ENCODE measurements at regions not wholly inside any gene's neighbourhood (a gene's known extent, or its start where the extent isn't known, plus 50 kb on each side); places are given as distances from the start of the nearest gene placed in this dataset.

DNA sequence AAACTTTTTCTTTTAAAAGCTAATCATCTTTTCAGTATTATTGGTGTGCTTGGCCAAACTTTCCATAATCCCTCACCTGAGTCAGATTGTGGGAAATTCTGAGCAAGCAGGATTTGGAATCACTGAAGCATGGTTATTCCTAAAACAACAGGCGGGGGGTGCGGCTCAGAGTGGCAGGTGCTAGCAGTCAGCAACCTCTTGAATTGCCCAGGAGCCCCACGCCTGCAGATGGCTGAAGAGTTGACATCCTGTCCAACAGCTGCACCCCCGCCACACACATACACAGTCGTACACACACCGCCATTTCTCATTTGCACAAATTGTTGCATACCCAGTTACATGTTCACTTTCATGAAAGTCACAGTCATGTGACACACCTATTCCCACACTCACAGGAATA is 96.6 kb downstream of the LHX2 start:
- H3K27me3 ChIP-seq: no peaks in the 10 kb centered on the region
- no peak overlapping the region for H3K4me3 ChIP-seq
- DNase-seq: no peak
- H3K4me1 ChIP-seq: no peaks in the 10 kb centered on the region
- WGBS, 2 donors: 77 to 95% methylated on average over 5 to 6 of the region's 6 CpGs
- ATAC-seq (ENCODE audit: low FRiP score in 2 of 2): no peak
- H3K36me3 ChIP-seq: no peaks in the 10 kb centered on the region
- no peaks in the 10 kb centered on the region for H3K9me3 ChIP-seq
- no peak overlapping the region for H3K27ac ChIP-seq
- TF ChIP-seq, protein P1, sequence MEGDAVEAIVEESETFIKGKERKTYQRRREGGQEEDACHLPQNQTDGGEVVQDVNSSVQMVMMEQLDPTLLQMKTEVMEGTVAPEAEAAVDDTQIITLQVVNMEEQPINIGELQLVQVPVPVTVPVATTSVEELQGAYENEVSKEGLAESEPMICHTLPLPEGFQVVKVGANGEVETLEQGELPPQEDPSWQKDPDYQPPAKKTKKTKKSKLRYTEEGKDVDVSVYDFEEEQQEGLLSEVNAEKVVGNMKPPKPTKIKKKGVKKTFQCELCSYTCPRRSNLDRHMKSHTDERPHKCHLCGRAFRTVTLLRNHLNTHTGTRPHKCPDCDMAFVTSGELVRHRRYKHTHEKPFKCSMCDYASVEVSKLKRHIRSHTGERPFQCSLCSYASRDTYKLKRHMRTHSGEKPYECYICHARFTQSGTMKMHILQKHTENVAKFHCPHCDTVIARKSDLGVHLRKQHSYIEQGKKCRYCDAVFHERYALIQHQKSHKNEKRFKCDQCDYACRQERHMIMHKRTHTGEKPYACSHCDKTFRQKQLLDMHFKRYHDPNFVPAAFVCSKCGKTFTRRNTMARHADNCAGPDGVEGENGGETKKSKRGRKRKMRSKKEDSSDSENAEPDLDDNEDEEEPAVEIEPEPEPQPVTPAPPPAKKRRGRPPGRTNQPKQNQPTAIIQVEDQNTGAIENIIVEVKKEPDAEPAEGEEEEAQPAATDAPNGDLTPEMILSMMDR (IDR thresholded peaks at IDR 0.05): no peak
- TF ChIP-seq EP300 (IDR thresholded peaks at IDR 0.05) (no peak), POLR2AphosphoS5 (IDR thresholded peaks at IDR 0.05) (no peak), POLR2A (IDR thresholded peaks at IDR 0.05) (no peak)

- DNase-seq (peak in 1 of 2 donors; percentile 38), ATAC-seq (ENCODE audit: low FRiP score in 2 of 2) (peak in 1 of 2 donors; percentile 66)
- Histone ChIP-seq H3K27ac (no peak overlapping the region), H3K36me3 (no peaks in the 10 kb centered on the region), H3K4me3 (no peak overlapping the region), H3K4me1 (no peaks in the 10 kb centered on the region), H3K9me3 (no peaks in the 10 kb centered on the region), H3K27me3 (no peaks in the 10 kb centered on the region)
- TF ChIP-seq POLR2AphosphoS5 (IDR thresholded peaks at IDR 0.05): no peak
- whole genome bisulfite sequencing, 2 donors: 38 to 43% methylated on average over 16 of the region's 16 CpGs
Measured at GRCh38 chr9:124110307-124110915, 98.8 kb downstream of the LHX2 start.

- H3K9me3 ChIP-seq: peaks cover 0 to 11% (median 2%) of the 10 kb centered on the region in 4 donors
- 88% methylated on average over 9 of the region's 9 CpGs for WGBS, 2 donors
- H3K4me1 ChIP-seq: no peaks in the 10 kb centered on the region
- H3K4me3 ChIP-seq: no peak overlapping the region
- ATAC-seq (ENCODE audit: low FRiP score in 2 of 2) (no peak), DNase-seq (no peak)
- no peaks in the 10 kb centered on the region for H3K27me3 ChIP-seq
- TF ChIP-seq POLR2A (IDR thresholded peaks at IDR 0.05) (no peak), POLR2AphosphoS5 (IDR thresholded peaks at IDR 0.05) (no peak)
- TF ChIP-seq, protein P1 (IDR thresholded peaks at IDR 0.05): no peak
- no peaks in the 10 kb centered on the region for H3K36me3 ChIP-seq
- no peak overlapping the region for H3K27ac ChIP-seq
Measured at GRCh38 chr9:124116683-124117363, 105.3 kb downstream of the LHX2 start.

DNA sequence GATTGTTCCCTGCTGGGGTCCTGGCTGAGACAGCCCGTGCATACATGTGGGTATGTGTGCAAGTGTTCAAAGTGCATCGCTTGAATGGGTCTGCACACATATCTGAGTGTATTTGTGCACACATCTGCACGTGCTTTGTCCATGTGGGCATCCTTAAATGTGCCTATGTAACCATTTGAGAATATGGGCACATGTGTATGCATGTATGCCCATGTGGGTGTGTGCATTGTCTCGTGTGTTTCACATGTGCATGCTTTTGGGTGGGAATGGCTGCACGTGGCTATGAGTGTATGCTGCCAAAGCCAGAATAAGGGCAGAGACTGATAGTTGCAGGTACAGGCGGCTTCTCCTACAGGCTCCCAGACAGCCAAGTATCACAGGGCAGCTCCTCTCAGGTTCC is 107.3 kb downstream of the LHX2 start:
- Histone ChIP-seq H3K27me3 (no peaks in the 10 kb centered on the region), H3K36me3 (no peaks in the 10 kb centered on the region), H3K9me3 (peaks cover 0 to 12% (median 5%) of the 10 kb centered on the region in 4 donors), H3K4me1 (no peaks in the 10 kb centered on the region), H3K27ac (no peak overlapping the region), H3K4me3 (no peak overlapping the region)
- 59 to 67% methylated on average over 5 to 6 of the region's 6 CpGs for WGBS, 2 donors
- TF ChIP-seq, protein P1 (IDR thresholded peaks at IDR 0.05): no peak
- ATAC-seq (ENCODE audit: low FRiP score in 2 of 2) (no peak), DNase-seq (no peak)

DNA sequence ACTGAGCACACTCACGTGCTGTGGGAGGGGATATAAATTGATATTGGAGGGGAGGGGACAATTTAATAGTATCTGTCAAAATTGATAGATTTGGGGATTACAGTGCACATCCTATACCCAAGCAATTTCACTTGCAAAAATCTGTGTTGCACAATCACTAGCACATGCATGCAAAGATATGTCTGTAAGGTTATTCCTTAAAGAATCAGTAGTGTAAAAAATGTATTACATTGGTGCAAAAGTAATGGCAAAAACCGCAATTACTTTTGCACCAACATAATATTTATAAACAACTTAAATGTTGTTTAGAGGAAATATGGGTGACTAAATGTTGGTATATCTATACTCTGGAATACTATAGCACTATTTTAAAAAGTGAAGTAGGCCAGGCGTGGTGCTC is 108.7 kb downstream of the LHX2 start:
- no peak for ATAC-seq (ENCODE audit: low FRiP score in 2 of 2)
- Histone ChIP-seq H3K4me3 (no peak overlapping the region), H3K4me1 (no peaks in the 10 kb centered on the region), H3K9me3 (peaks cover 0 to 12% (median 5%) of the 10 kb centered on the region in 4 donors), H3K27me3 (no peaks in the 10 kb centered on the region), H3K36me3 (no peaks in the 10 kb centered on the region), H3K27ac (no peak overlapping the region)
- DNase-seq: no peak
- 65 to 82% methylated on average over 3 of the region's 3 CpGs for WGBS, 2 donors
- TF ChIP-seq, protein P1 (IDR thresholded peaks at IDR 0.05): no peak
- no peak for TF ChIP-seq POLR2A (IDR thresholded peaks at IDR 0.05)
- TF ChIP-seq POLR2AphosphoS5 (IDR thresholded peaks at IDR 0.05): no peak
- no peak for TF ChIP-seq EP300 (IDR thresholded peaks at IDR 0.05)

Data from upper lobe of left lung (tissue), 6 donors.